NCI-H1048 (cell line): ENCODE measurements at regions not wholly inside any gene's neighbourhood (a gene's known extent, or its start where the extent isn't known, plus 50 kb on each side); places are given as distances from the start of the nearest gene placed in this dataset.

Experiments
- DNase-seq: peaks from one replicate; lab custom pipeline; 2025; lab: John Stamatoyannopoulos, UW

- DNase-seq = no peak
Observed at GRCh38 chr10:111440501-111440900, 363.7 kb downstream of the ADRA2A start.

- no peak for DNase-seq
Observed at GRCh38 chr10:111445667-111446066, 368.8 kb downstream of the ADRA2A start.

- no peak for DNase-seq
Observed at GRCh38 chr10:111446966-111447365, 370.1 kb downstream of the ADRA2A start.

- no peak for DNase-seq
Observed at GRCh38 chr10:111452153-111452552, 375.3 kb downstream of the ADRA2A start.

GRCh38 chr10:111455776-111456426 lies 379.1 kb downstream of the ADRA2A start:
- no peak for DNase-seq

- DNase-seq = no peak
Observed at GRCh38 chr10:111458256-111458655, 381.4 kb downstream of the ADRA2A start.

GRCh38 chr10:111459967-111460366 lies 383.1 kb downstream of the ADRA2A start:
- no peak for DNase-seq

GRCh38 chr10:111472445-111472844 lies 395.6 kb downstream of the ADRA2A start:
- no peak for DNase-seq

- DNase-seq = no peak
Observed at GRCh38 chr10:111473361-111473760, 396.5 kb downstream of the ADRA2A start.

GRCh38 chr10:111474786-111475185 lies 398.0 kb downstream of the ADRA2A start:
- no peak for DNase-seq

- no peak for DNase-seq
Observed at GRCh38 chr10:111475720-111476119, 398.9 kb downstream of the ADRA2A start.

GRCh38 chr10:111478651-111479050 lies 401.8 kb downstream of the ADRA2A start:
- no peak for DNase-seq

GRCh38 chr10:111479966-111480365 lies 403.1 kb downstream of the ADRA2A start:
- DNase-seq = no peak

GRCh38 chr10:111481261-111481826 lies 404.5 kb downstream of the ADRA2A start:
- no peak for DNase-seq

- DNase-seq = no peak
Observed at GRCh38 chr10:111481866-111482265, 405.0 kb downstream of the ADRA2A start.

- no peak for DNase-seq
Observed at GRCh38 chr10:111482621-111483216, 405.9 kb downstream of the ADRA2A start.

- no peak for DNase-seq
Observed at GRCh38 chr10:111485767-111486166, 408.9 kb downstream of the ADRA2A start.

- no peak for DNase-seq
Observed at GRCh38 chr10:111486346-111486745, 409.5 kb downstream of the ADRA2A start.

GRCh38 chr10:111488668-111489067 lies 411.8 kb downstream of the ADRA2A start:
- DNase-seq = no peak

- no peak for DNase-seq
Observed at GRCh38 chr10:111491154-111491553, 414.3 kb downstream of the ADRA2A start.

GRCh38 chr10:111493024-111493625 lies 416.3 kb downstream of the ADRA2A start:
- DNase-seq = no peak

GRCh38 chr10:111498560-111498959 lies 421.7 kb downstream of the ADRA2A start:
- no peak for DNase-seq

GRCh38 chr10:111504376-111504775 lies 427.5 kb downstream of the ADRA2A start:
- DNase-seq = no peak
